HCT116 (cell line): ENCODE measurements at regions not wholly inside any gene's neighbourhood (a gene's known extent, or its start where the extent isn't known, plus 50 kb on each side); places are given as distances from the start of the nearest gene placed in this dataset.

Source experiments
- POLR2A ChIP-seq: IDR thresholded peaks from 2 replicates; pipeline ENCODE4 v1.7.0; 2011; ENCODE audit warnings: borderline replicate concordance; ENCODE audit not compliant: insufficient read depth, insufficient read length; ENCODE audit errors: extremely low read depth
- SRF ChIP-seq: IDR thresholded peaks from 2 replicates; pipeline ENCODE4 v1.6.1; 2012; ENCODE audit warnings: low read depth
- TF ChIP-seq, protein P1 (sequence below), 3 experiments: fragments of 200-600 bp in 1 of 3; sonication (generic) in 1 of 3; IDR thresholded peaks in 2 of 3; conservative IDR thresholded peaks in 1 of 3; 2 replicates each; pipeline ENCODE4 v1.5.1; 2012 to 2017; ENCODE audit warnings: low read depth in 2 of 3, low read length in 2 of 3, antibody characterized with exemption in 1 of 3, borderline replicate concordance in 1 of 3, control low read depth in 1 of 3, mild to moderate bottlenecking in 1 of 3, mixed read lengths in 1 of 3, mixed run types in 1 of 3, moderate library complexity in 1 of 3; ENCODE audit not compliant: insufficient read depth in 1 of 3

DNA sequence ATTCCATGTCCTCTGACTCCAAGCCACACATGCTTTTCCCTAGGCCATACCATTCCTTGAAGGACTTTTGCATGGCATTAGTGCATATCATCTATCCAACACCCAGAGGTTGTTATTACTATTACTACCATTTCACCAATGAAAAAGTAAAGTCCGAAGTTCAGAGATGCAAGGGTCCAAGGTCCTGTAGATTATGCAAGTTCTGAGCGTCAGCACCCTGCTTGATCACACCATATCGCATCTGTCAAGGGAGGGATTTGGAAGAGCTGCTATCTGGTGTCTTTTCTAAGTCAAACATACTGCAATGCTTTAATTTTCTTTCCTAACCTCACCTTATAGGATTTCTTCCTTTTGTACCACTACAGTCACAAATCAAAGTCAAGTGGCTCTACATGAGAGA lies 214.7 kb upstream of the CADM1 start:
- no peak for TF ChIP-seq SRF
- TF ChIP-seq POLR2A, result no peak
- TF ChIP-seq, protein P1, sequence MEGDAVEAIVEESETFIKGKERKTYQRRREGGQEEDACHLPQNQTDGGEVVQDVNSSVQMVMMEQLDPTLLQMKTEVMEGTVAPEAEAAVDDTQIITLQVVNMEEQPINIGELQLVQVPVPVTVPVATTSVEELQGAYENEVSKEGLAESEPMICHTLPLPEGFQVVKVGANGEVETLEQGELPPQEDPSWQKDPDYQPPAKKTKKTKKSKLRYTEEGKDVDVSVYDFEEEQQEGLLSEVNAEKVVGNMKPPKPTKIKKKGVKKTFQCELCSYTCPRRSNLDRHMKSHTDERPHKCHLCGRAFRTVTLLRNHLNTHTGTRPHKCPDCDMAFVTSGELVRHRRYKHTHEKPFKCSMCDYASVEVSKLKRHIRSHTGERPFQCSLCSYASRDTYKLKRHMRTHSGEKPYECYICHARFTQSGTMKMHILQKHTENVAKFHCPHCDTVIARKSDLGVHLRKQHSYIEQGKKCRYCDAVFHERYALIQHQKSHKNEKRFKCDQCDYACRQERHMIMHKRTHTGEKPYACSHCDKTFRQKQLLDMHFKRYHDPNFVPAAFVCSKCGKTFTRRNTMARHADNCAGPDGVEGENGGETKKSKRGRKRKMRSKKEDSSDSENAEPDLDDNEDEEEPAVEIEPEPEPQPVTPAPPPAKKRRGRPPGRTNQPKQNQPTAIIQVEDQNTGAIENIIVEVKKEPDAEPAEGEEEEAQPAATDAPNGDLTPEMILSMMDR (IDR thresholded peaks at IDR 0.05 in 2 of 3, conservative IDR thresholded peaks at IDR 0.05 in 1 of 3; ENCODE audit: borderline replicate concordance in 1 of 3, insufficient read depth in 1 of 3, low read depth in 2 of 3, low read length in 2 of 3), result no peak
